CD4-positive, alpha-beta T cell treated with Interleukin-12 subunit alpha and Interleukin-12 subunit beta, for 1 hour (primary cell): ENCODE measurements at regions not wholly inside any gene's neighbourhood (a gene's known extent, or its start where the extent isn't known, plus 50 kb on each side); places are given as distances from the start of the nearest gene placed in this dataset.
"Not testable (repeated sequence)": the region's sequence is repeated elsewhere in the genome, so short reads cannot be mapped to it uniquely, and the experiment has no call there.

Experiments
- DNase-seq: peaks from one replicate; pipeline ENCODE4 v3.0.0-alpha.2; 2020

- DNase-seq: no peak
Measured at GRCh38 chr6:156438350-156438923, 338.7 kb upstream of the ARID1B start.

GRCh38 chr6:156437121-156437879 is 339.9 kb upstream of the ARID1B start:
- no peak for DNase-seq

GRCh38 chr6:156434795-156435190 is 342.4 kb upstream of the ARID1B start:
- DNase-seq: no peak

- no peak for DNase-seq
Measured at GRCh38 chr6:156434049-156434794, 343.0 kb upstream of the ARID1B start.

- DNase-seq: no peak
Measured at GRCh38 chr6:156432543-156432942, 344.6 kb upstream of the ARID1B start.

- no peak for DNase-seq
Measured at GRCh38 chr6:156430386-156430785, 346.8 kb upstream of the ARID1B start.

- no peak for DNase-seq
Measured at GRCh38 chr6:156427345-156427744, 349.8 kb upstream of the ARID1B start.

- DNase-seq: no peak
Measured at GRCh38 chr6:156425359-156426020, 351.7 kb upstream of the ARID1B start.

- peak; percentile 34 for DNase-seq
Measured at GRCh38 chr6:156423829-156424228, 353.3 kb upstream of the ARID1B start.

GRCh38 chr6:156423075-156423474 is 354.1 kb upstream of the ARID1B start:
- DNase-seq: peak; percentile 13

- no peak for DNase-seq
Measured at GRCh38 chr6:156421933-156422332, 355.2 kb upstream of the ARID1B start.

GRCh38 chr6:156421301-156421700 is 355.9 kb upstream of the ARID1B start:
- DNase-seq: not testable (repeated sequence)

- no peak for DNase-seq
Measured at GRCh38 chr6:156420172-156420993, 356.8 kb upstream of the ARID1B start.

GRCh38 chr6:156419594-156419993 is 357.6 kb upstream of the ARID1B start:
- no peak for DNase-seq

GRCh38 chr6:156418253-156418652 is 358.9 kb upstream of the ARID1B start:
- no peak for DNase-seq

- DNase-seq: no peak
Measured at GRCh38 chr6:156416391-156416790, 360.8 kb upstream of the ARID1B start.

GRCh38 chr6:156413154-156413553 is 364.0 kb upstream of the ARID1B start:
- no peak for DNase-seq

GRCh38 chr6:156410649-156411048 is 366.5 kb upstream of the ARID1B start:
- DNase-seq: no peak

- no peak for DNase-seq
Measured at GRCh38 chr6:156408655-156409054, 368.5 kb upstream of the ARID1B start.

- no peak for DNase-seq
Measured at GRCh38 chr6:156407334-156407733, 369.8 kb upstream of the ARID1B start.

GRCh38 chr6:156406688-156407087 is 370.5 kb upstream of the ARID1B start:
- no peak for DNase-seq

- no peak for DNase-seq
Measured at GRCh38 chr6:156406099-156406498, 371.1 kb upstream of the ARID1B start.

GRCh38 chr6:156402628-156403027 is 374.6 kb upstream of the ARID1B start:
- DNase-seq: no peak
